Glomerular visceral epithelial cell (primary cell): ENCODE measurements at regions not wholly inside any gene's neighbourhood (a gene's known extent, or its start where the extent isn't known, plus 50 kb on each side); places are given as distances from the start of the nearest gene placed in this dataset.
A peak's percentile ranks its signal among the peaks of the same experiment; 100 is the strongest.
"Not testable (repeated sequence)": the region's sequence is repeated elsewhere in the genome, so short reads cannot be mapped to it uniquely, and the experiment has no call there.

Experiments used
- DNase-seq: peaks from one replicate; pipeline ENCODE4 v3.0.0-alpha.2; 2016; ENCODE audit errors: extremely low spot score

- no peak for DNase-seq
Observed at GRCh38 chr14:30260833-30261607, 297.9 kb upstream of the G2E3 start.

- DNase-seq: no peak
Observed at GRCh38 chr14:30264161-30264560, 294.8 kb upstream of the G2E3 start.

GRCh38 chr14:30266290-30266689 lies 292.7 kb upstream of the G2E3 start:
- DNase-seq: no peak

- DNase-seq: no peak
Observed at GRCh38 chr14:30267141-30267540, 291.8 kb upstream of the G2E3 start.

- peak; percentile 80 for DNase-seq
Observed at GRCh38 chr14:30270200-30271161, 288.5 kb upstream of the G2E3 start.

- no peak for DNase-seq
Observed at GRCh38 chr14:30271811-30272323, 287.1 kb upstream of the G2E3 start.

- DNase-seq: no peak
Observed at GRCh38 chr14:30272848-30273832, 285.8 kb upstream of the G2E3 start.

GRCh38 chr14:30275604-30276003 lies 283.4 kb upstream of the G2E3 start:
- DNase-seq: no peak

GRCh38 chr14:30277268-30277667 lies 281.7 kb upstream of the G2E3 start:
- no peak for DNase-seq

GRCh38 chr14:30278856-30279255 lies 280.1 kb upstream of the G2E3 start:
- DNase-seq: not testable (repeated sequence)

GRCh38 chr14:30283822-30284446 lies 275.0 kb upstream of the G2E3 start:
- DNase-seq: peak; percentile 33

GRCh38 chr14:30284808-30285207 lies 274.1 kb upstream of the G2E3 start:
- no peak for DNase-seq

GRCh38 chr14:30287579-30288445 lies 271.1 kb upstream of the G2E3 start:
- no peak for DNase-seq

GRCh38 chr14:30290001-30290400 lies 269.0 kb upstream of the G2E3 start:
- DNase-seq: no peak

- DNase-seq: peak; percentile 54
Observed at GRCh38 chr14:30291216-30291615, 267.7 kb upstream of the G2E3 start.

GRCh38 chr14:30292541-30292940 lies 266.4 kb upstream of the G2E3 start:
- DNase-seq: no peak

GRCh38 chr14:30295980-30296379 lies 263.0 kb upstream of the G2E3 start:
- no peak for DNase-seq

GRCh38 chr14:30296931-30297405 lies 262.0 kb upstream of the G2E3 start:
- no peak for DNase-seq

- no peak for DNase-seq
Observed at GRCh38 chr14:30297876-30298795, 260.8 kb upstream of the G2E3 start.
